Activated CD4-positive, alpha-beta T cell treated with anti-CD3 and anti-CD28 coated beads, Interleukin-2, amount 50 U/mL, for 48 hours (primary cell): ENCODE measurements at regions not wholly inside any gene's neighbourhood (a gene's known extent, or its start where the extent isn't known, plus 50 kb on each side); places are given as distances from the start of the nearest gene placed in this dataset.
"Not testable (repeated sequence)": the region's sequence is repeated elsewhere in the genome, so short reads cannot be mapped to it uniquely, and the experiment has no call there.

Experiments
- DNase-seq, 2 experiments: peaks; one replicate each; pipeline ENCODE4 v3.0.0-alpha.2; 2020

DNA sequence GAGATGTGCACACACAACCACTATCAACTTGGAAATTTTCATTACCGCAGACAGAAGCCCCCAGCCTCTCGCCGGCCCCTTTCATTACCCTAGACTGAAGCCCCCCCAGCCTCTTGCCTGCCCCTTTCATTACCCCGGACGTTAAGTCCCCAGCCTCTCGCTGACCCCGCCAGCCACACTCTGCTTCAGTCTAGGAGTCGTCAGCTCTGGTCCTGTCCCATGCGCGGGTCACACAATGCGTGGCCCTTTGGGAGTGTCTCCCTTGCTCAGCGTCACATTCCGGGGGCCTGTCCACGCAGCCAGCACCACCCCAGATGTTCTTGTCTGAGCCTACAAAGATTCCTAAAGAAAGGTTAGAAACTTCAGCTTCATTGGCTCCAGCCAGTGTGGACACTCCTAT is 157.7 kb downstream of the LAT start:
- not testable (repeated sequence) for DNase-seq

DNA sequence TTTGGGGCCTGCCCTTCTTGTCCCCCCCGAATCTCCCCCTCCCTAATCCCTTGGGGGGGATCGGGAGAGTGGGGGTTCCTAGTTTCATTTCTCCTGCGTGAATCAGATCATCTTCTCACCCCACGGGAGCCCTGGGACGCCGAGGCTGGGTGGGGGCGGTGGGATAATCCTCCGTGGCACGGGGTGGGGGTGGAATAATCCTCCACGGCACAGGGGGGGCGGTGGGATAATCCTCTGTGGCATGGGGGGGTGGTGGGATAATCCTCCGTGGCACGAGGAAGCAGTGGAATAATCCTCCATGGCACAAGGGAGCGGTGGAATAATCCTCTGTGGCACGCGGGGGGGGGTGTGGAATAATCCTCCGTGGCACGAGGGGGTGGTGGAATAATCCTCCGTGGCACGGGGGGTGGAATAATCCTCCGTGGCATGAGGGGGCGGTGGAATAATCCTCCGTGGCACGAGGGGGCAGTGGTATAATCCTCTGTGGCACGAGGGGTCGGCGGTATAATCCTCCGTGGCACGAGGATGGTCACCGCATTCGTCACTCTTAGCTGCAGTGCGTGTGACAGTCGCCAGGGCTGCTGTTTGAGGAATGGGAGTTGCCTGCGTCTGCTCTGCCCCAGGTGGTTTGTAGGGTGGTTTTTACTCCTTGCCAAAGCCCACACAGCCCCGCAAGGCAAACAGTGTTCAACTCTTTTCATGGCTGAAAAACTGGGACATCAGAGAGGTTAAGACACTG is 156.9 kb downstream of the LAT start:
- DNase-seq: no peak

DNA sequence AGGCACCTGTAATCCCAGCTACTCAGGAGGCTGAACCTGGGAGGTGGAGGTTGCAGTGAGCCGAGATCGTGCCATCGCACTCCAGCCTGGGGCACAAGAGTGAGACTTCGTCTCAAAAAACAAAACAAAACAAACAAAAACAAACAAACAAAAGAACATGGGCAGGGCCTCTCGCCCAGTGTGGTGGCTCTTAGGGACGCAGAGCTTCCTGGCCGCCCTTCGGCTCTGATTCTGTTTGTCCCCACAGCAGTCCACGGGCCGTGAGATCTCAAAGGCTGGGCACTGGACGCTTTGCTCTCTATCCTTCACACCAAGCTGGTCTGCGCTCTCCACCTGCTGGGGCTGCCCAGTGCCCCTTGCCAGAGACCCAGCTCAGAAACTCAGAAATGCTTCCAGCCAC is 156.3 kb downstream of the LAT start:
- not testable (repeated sequence) for DNase-seq

DNA sequence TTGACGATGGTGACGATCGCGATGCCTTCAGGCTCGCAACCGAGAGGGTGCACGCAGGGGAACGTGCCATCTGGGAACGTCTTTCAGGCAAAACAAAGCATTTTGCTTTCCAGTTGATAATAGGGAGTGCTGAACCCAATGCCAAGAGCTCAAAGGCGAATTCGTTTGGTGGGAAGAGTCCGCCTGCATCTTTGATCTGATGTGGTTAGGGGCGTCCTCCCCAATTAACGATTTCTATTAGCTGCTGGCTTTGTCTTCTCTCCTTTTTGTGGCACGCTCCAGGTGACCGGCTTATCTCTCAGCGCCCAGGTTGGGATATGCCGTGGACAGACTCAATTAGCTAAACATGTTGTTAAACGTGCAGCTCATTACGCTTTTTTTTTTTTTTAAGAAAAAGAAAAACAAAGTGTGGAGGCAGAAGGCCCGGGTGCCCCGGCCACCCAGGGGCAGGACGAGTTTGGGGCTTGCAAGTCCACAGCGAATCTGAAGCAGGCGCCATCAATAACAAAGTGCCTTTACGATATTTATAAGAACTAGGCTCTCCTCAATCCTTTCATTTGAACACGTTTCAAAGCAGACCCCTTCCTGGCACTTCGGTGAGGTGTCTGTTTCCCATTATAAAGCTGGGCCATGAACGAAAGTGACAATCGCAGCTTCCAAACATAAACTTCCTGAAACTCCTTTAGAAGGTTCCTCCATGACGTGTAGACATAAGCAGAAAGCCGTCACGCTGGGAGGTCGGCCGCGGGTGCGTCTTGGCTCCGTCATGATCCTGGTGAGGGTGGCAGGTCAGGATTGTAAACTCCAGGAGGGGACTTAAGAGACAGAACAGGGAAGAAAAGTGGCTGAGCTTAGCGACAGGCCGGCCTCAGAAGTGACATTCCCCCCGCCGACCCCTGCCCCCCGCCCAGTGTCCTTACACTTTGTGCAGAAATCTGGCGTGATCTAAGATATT is 155.3 kb downstream of the LAT start:
- not testable (repeated sequence) for DNase-seq

DNA sequence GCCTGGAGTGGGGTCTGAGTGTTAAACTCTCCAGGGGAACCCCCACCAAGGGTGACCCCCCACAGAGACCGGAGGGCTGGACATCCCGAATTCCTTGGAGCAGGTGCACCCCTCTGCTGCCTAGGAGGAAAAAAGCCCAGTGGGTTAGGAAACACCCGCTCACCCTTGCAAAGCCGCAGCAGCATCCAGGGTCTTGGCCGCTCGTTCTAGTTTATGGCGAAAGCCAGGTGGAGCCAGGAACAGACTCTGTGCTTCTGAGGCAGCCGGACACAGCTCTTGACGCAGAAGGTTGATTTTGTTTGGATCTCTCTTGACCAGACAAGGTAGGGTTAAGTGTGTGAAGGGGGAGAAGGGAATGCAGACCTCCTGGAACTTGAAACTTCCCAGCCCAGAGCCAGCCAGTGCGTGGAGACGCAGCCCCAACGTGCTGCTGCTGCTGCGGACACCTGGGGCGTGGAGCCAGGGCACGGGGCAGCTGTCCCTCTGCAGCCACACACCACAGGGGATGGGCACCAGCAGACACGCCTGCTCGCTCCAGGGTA is 154.5 kb downstream of the LAT start:
- DNase-seq: no peak

DNA sequence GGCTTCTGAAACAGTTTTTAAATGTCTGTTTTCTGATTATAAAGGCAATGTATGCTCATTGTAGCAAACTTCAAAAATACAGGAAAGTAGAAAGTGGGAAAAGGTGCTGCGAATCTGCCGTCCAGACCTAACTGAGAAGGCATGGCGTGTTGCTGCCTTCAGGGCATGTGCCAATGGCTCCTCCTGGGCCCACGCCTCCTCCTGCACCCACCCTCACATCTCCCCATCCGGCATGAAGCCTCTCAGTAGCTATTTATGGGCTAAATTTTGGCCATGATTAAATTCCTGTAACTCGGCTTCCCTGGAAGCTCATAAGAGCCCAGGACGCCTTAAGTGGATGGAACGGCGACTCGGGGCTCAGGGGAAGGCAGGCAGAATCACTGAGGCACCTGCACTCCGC is 153.8 kb downstream of the LAT start:
- DNase-seq: not testable (repeated sequence)

DNA sequence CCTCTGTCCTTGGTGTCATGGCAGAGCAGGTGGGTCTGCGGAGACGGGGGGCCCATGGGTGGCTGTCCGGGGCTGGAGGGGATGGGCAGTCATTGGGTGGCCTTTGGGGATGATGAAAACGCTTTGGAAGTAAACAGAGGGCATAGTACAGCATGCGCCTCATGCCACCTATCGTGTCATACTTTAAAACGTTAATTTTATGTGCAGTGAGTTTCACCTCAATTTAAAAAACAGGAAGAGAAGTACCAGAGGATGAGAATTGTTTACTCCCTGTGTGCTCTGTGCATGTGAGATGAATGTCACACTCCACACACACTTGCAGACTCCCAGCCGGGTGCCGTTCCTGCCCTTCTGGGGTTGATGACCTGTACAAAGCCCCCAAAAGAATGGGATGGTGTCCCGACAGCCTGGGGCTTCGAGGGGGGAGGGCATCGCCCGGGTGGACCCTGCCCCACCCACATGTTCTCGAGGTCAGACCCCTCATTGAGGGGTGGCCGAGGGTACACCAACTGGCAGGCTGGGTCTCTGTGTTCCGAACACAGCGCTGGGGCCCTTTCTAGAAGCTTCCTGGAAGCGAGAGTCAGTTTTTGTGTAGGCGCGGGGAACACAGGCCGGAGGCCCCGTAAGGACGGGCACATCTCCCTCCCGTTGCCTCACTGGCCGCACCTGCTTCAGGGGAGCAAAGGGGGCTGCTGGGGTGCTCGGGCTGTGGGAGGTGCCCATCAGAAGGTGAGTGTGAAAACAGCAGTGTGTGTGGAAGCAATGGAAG is 153.2 kb downstream of the LAT start:
- DNase-seq: not testable (repeated sequence)

DNA sequence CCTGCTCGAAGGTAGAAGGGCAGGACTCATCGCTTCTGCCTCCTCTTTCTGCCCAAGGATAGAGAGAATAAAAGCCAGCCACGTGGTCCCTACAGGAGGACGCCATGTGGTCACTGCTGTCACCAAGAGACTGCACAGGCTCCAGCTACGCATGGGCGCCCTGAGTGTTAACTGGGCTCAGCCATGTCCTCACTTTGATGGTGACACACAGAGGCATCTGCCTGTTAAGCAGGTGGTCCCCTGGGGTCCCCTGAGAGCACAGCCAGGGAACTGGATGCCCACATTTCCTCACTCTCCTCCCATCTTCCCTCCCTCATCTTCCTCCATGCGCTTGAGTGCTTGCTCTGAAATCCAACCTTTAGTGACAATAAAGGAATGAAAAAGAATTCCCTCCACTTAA is 152.6 kb downstream of the LAT start:
- not testable (repeated sequence) for DNase-seq

DNA sequence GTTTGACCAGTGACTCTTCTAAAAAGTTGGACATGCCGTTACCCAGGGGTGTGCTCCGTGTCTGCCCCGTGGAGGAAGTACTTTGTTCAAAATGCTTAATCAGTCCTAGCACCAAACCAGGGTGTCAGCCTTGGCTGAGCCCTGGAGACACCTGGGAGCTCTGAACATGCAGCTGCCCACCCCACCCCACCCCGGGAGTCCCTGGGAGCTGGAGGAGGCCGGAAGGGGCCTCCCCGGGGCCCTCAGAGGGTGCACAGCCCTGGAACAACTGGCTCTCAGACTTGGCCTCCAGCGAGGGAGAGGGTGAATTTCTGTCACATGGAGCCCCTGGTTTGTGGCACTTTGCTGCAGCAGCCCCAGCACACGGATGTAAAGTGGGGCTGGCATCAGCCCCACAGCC is 152.1 kb downstream of the LAT start:
- not testable (repeated sequence) for DNase-seq

DNA sequence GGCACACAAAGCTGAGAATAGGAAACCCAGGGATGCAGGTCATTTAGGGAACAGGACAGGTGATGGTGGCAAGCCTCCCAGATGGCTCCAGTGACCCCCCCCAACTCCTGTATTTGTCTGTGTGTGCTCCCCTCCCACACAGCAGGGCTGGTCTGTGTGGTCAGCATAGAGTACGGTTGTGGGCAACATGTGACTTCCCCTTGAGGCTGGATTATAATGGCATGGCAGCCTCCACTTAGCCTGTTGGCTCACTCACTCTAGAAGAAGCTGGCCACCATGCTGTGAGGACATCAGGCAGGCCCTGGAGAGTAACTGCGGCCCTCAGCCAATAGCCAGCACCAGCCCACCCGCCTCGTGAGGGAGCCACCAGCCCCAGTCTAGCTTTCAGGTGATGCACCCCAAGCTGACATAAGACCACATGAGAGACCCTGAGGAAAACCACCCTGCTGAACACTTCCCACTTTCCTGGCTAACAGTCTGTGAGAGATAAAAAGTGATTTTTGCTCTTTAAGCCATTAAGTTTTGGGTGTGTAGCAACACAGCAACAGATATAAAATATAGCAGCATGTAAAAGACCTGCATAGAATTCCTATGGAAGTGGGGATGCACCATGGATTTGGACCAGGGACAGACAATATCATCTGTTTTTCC is 151.3 kb downstream of the LAT start:
- not testable (repeated sequence) for DNase-seq

DNA sequence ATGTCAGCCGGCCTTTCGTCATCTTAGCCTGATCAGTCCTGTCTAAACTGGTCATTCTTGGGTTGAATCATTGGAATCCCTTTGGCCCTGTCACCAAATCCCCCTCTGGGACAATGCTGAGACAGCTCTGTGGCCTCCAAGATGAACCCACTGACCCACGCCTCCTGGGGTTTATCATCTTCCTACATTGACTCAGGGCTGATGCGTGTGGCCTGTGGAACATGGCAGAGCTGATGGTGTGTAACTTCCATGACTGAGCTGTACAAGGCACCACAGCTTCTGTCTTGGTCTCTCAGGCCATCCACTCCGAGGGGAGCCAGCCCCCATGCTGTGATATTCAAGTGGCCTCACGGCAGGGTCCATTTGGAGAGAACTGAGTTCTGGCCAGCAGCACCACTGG is 150.2 kb downstream of the LAT start:
- DNase-seq: not testable (repeated sequence)

DNA sequence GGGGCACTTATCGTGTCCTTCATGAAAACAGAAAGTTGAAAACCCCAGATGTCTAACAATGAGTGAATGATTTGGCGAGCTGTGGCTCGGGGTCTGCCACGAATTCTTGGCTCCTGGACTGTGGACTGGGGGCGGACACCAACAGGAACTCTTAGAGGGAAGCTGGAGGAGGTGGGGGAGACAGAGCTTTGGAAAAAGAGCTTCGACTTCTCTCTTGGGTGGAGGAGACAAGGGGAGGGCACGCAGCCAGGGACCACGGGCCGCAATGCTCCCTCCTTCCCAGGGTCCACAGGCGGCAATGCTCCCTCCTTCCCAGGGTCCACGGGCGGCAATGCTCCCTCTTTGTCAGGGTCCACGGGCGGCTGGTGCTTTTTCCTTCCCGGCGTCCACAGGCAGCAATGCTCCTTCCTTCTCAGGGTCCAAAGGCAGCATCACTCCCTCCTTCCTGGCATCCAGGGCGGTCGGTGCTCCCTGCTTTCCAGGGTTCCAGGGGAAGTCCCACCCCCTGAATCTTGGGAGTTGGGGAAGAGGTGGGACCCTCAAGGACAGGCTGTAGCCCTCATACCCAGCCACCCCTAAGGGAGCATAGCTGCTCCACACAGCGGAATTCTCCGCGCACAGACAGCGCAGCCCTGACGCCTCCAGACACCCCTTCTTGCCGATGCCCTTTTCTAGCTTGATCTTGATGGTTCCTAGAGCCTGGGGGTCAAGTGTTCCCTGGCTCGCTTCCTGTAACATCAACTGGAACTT is 149.0 kb downstream of the LAT start:
- DNase-seq: not testable (repeated sequence)

DNA sequence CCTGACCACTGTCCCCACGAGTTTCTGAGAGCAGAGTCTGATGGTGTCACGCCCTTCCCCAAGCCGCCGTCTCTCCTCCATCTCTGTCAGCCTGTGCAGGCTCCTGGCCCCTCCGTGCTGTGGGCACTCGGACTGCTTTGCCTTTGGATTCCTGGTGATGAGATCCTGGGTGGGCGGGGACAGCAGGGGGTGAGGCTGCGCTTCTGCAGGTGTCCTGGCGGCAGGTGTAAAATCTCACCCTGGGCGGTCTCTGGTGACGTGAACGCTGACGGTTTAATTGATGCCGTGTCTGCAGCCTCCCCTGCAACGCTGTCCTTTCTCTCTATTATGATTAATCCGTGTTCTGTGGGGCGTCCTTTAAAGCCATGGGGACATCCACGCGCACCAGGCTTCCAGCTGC is 148.0 kb downstream of the LAT start:
- not testable (repeated sequence) for DNase-seq

DNA sequence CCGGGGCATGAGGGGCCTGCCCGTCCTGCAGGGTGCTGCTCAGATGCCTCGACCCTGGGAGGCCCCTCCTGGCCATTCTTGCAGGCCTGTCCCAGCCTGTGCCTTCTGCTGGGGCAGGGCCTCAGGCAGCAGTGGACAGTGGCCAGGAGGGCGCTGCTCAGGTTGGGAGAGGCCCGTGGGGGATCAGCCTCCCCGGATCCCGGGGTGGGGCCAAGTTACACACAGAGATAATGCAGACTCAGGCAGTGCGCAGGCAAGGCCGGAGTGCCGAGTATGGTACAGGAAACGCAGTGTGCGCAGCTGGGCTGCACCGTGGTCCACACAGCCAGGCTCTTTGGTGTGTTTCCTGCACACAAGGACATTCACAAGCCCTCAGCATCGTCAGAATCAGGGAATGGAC is 147.6 kb downstream of the LAT start:
- not testable (repeated sequence) for DNase-seq

DNA sequence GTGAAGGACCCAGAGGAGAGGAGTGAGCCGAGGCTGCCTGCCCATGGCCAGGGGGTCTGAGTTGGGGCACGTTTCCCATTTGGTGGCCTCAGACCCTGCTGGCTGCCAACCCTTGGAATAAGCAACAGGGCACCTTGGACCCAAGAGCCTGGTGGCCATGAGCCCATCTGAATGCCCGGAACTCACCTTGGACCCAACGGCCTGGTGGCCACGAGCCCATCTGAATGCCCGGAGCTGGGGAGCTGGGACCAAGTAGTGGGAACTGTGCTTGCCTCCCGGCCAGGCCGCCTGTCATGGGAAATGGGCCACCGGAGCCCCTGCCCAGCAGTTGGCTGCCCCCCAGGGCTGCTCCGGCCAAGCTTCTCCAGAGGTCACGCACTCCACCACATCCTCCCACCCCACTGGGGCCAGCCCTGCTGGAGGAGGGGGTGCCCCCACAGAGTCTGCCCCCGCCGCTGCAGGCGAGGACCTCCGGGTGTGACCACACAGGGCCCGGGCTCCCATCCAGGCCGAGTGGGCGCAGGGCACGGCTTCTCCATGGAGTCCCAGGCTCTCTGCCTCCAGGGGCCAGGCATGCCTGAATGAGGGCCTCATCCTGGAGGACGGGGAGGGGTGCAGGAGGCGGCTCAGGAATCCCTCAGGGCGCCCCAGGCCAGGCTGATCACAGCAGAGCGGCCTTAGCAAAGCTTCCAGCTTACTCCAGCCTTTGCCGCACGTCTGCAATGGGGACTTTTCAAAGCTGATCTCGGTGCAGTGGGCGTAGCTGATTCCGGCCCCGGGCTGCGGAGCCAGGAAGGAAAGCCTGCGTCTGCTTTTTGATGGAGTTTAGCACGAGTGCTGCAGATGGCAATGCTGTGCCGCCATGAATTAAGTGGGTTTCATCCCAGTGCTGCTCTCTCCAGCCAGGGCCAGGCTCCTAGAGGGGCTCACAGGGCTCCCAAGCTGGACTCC is 146.3 kb downstream of the LAT start:
- not testable (repeated sequence) for DNase-seq

DNA sequence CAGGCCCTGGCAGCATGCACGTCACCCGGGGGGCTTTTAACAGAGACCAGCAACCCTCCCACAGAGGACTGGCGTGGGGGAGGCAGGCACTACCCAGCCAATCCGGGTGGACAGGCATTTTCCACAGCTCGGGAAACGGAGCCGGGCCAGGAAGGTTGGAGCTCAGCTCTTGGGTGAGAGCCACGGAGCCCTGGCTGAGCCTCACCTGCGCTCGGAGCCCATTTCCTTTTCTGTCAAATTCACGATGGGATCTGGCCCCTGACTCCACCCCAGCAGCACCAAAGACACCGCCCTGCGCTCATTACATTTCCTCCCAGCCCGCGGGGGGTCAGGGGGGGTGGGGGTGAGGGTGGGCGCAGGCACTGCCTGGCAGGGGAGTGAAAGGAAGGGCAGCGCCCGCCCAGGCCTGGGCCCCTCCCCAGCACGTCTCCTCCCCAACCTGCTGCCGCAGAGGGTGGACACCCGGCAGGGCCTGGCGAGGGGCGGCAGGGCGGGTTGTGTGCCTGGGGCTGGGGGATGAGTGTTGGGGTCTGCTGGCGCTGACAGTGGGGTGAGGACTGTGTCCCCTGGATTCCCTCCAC is 145.4 kb downstream of the LAT start:
- not testable (repeated sequence) for DNase-seq

DNA sequence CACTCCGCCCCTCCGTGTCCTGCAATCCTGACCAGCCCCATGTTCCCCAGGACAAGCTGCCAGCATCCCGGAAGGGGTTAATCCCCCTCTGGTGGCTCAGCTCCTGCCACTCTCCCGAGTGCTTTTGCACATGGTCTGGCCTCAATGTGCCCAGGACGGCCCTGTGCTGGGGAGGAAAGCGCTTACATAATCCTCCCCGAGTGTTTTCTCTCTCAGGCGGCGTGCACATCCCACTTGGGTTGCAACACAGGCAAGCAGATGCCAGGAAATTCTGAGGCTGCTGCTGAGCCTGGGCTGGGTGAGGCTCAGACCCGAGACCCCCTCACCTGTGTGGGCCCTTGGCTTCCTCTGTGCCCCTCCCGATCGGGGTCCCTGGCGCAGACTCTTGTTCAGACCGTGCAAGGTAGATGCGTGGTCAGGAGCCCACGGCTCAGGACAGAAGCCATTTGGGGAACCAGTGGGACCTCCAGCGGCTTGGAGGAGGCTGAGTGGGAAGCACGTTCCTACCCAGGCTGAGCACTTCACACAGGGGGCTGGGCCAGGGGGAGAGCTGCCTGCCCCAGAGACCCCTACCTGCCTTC is 144.7 kb downstream of the LAT start:
- not testable (repeated sequence) for DNase-seq

DNA sequence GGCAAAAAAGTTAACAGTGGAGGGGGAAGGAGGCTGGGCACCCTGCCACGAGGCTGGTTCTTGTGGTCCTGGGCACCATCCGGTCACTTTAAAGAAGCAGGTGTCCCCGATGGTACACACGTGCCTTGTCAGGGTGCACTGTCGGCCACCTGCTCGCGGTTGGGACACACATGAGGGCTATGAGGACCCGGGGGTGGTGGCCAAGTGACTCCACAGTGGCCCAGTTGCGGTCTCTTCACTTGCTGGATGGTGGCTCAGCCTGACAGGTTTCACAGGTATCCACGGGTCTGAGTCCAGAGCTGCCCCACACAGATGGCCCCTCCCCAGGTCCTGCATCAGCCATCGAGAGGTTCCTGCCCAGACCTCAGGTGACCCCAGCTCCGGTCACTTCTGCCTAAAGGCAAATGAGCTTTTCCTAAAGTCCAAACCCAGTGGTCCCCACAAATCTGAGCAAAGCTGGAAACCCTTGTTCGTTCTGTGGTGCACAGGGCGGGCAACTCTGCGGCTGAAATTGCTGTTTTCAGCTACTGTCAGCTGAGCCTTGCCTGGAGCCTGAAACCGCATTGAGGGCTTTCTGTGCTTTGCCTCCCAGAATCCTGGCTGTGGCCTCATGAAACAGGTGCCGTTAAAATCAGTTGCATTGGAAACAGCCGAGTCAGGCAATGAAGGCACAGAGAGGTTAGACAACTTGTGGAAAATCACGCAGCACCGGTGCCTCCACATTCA is 144.0 kb downstream of the LAT start:
- DNase-seq: not testable (repeated sequence)
